HEK293 (cell line): ENCODE measurements at regions not wholly inside any gene's neighbourhood (a gene's known extent, or its start where the extent isn't known, plus 50 kb on each side); places are given as distances from the start of the nearest gene placed in this dataset.

Source experiments
- CTCF ChIA-PET: fragments of 350-600 bp; formaldehyde crosslinking; extraction: SDS; loops from one replicate; lab custom pipeline; 2021; ENCODE audit warnings: antibody characterized with exemption; lab: Yijun Ruan, JAX
- POLR2A ChIA-PET: fragments of 300-600 bp; formaldehyde crosslinking; extraction: SDS; loops from one replicate; lab custom pipeline; 2020; ENCODE audit warnings: antibody characterized with exemption, inconsistent platforms; lab: Yijun Ruan, JAX
- H3K27ac ChIP-seq: fragments of 200-500 bp; sonication (Bioruptor generic); 2 replicates; pipeline ENCODE4 v1.5.1; 2014; ENCODE audit warnings: low read depth, low read length, control low read depth, inconsistent platforms; ENCODE audit errors: extremely low read depth
- H3K36me3 ChIP-seq, 2 experiments: fragments of 200-500 bp in 1 of 2; sonication (Bioruptor generic) in 1 of 2; 1 replicate in 1 of 2; 2 replicates in 1 of 2; pipeline ENCODE4 v1.5.1; 2014 to 2017; ENCODE audit warnings: inconsistent platforms in 2 of 2, low read length in 2 of 2; ENCODE audit not compliant: control insufficient read depth in 2 of 2, insufficient read depth in 1 of 2
- H3K4me1 ChIP-seq: fragments of 200-500 bp; sonication (Bioruptor generic); 2 replicates; pipeline ENCODE4 v1.5.1; 2014; ENCODE audit warnings: mild to moderate bottlenecking, low read length, inconsistent platforms; ENCODE audit not compliant: control insufficient read depth, insufficient read depth
- H3K4me3 ChIP-seq: 2 replicates; pipeline ENCODE4 v1.5.1; 2011; ENCODE audit warnings: low read depth, mild to moderate bottlenecking, control low read depth, low read length, moderate library complexity
- H3K9me3 ChIP-seq: fragments of 200-500 bp; sonication (Bioruptor generic); 2 replicates; pipeline ENCODE4 v1.5.1; 2014; ENCODE audit warnings: low read depth, low read length, inconsistent platforms; ENCODE audit not compliant: control insufficient read depth, insufficient read depth
- MEIS1 ChIP-seq: sonication (generic); formaldehyde crosslinking; IDR thresholded peaks from 2 replicates; pipeline ENCODE4 v1.8.1; 2022; ENCODE audit warnings: missing genetic modification reagents, mild to moderate bottlenecking, borderline replicate concordance
- PRDM2 ChIP-seq: fragments of 450-650 bp; formaldehyde crosslinking; IDR thresholded peaks from 2 replicates; pipeline ENCODE4 v1.5.1; 2016; ENCODE audit warnings: missing biosample characterization, missing genetic modification characterization, borderline replicate concordance
- SCRT2 ChIP-seq: fragments of 450-650 bp; formaldehyde crosslinking; IDR thresholded peaks from 2 replicates; pipeline ENCODE4 v1.5.1; 2016; ENCODE audit warnings: missing biosample characterization, missing genetic modification characterization
- SETDB1 ChIP-seq: IDR thresholded peaks from one replicate; pipeline ENCODE4 v1.6.1; 2017; ENCODE audit warnings: mild to moderate bottlenecking, low read length, moderate library complexity, mixed read lengths; ENCODE audit not compliant: insufficient read length
- WT1 ChIP-seq: fragments of 450-650 bp; formaldehyde crosslinking; IDR thresholded peaks from 2 replicates; pipeline ENCODE4 v1.5.1; 2016; ENCODE audit warnings: missing biosample characterization, missing genetic modification characterization
- YY1 ChIP-seq: fragments of 450-650 bp; formaldehyde crosslinking; IDR thresholded peaks from 2 replicates; pipeline ENCODE4 v1.5.1; 2018; ENCODE audit warnings: missing biosample characterization, missing genetic modification characterization
- ZBTB44 ChIP-seq: fragments of 450-650 bp; IDR thresholded peaks from 2 replicates; pipeline ENCODE4 v1.5.1; 2018; ENCODE audit warnings: missing biosample characterization, mild to moderate bottlenecking, missing genetic modification characterization
- ZBTB8A ChIP-seq: fragments of 450-650 bp; formaldehyde crosslinking; IDR thresholded peaks from 2 replicates; pipeline ENCODE4 v1.5.1; 2016; ENCODE audit warnings: missing biosample characterization, missing genetic modification characterization
- ZNF140 ChIP-seq: fragments of 450-650 bp; formaldehyde crosslinking; IDR thresholded peaks from 2 replicates; pipeline ENCODE4 v1.5.1; 2016; ENCODE audit warnings: missing biosample characterization, missing genetic modification characterization
- ZNF155 ChIP-seq: fragments of 450-650 bp; formaldehyde crosslinking; IDR thresholded peaks from 2 replicates; pipeline ENCODE4 v1.5.1; 2016; ENCODE audit warnings: missing biosample characterization, missing genetic modification characterization
- ZNF174 ChIP-seq: fragments of 450-650 bp; formaldehyde crosslinking; IDR thresholded peaks from 2 replicates; pipeline ENCODE4 v1.5.0; 2017; ENCODE audit warnings: missing biosample characterization, mild to moderate bottlenecking, missing genetic modification characterization
- ZNF184 ChIP-seq: fragments of 450-650 bp; IDR thresholded peaks from 2 replicates; pipeline ENCODE4 v1.5.1; 2018; ENCODE audit warnings: missing biosample characterization, mild to moderate bottlenecking, missing genetic modification characterization
- ZNF311 ChIP-seq: fragments of 450-650 bp; formaldehyde crosslinking; IDR thresholded peaks from 2 replicates; pipeline ENCODE4 v1.5.1; 2017; ENCODE audit warnings: missing biosample characterization, missing genetic modification characterization, borderline replicate concordance
- ZNF398 ChIP-seq: fragments of 450-650 bp; formaldehyde crosslinking; IDR thresholded peaks from 2 replicates; pipeline ENCODE4 v1.5.1; 2017; ENCODE audit warnings: missing biosample characterization, missing genetic modification characterization
- ZNF548 ChIP-seq: fragments of 450-650 bp; formaldehyde crosslinking; IDR thresholded peaks from 2 replicates; pipeline ENCODE4 v1.5.1; 2016; ENCODE audit warnings: missing biosample characterization, missing genetic modification characterization
- ZNF664 ChIP-seq: fragments of 450-650 bp; formaldehyde crosslinking; IDR thresholded peaks from 2 replicates; pipeline ENCODE4 v1.5.1; 2016; ENCODE audit warnings: missing biosample characterization, missing genetic modification characterization
- ZNF677 ChIP-seq: fragments of 450-650 bp; IDR thresholded peaks from 2 replicates; pipeline ENCODE4 v1.5.0; 2018; ENCODE audit warnings: missing biosample characterization, mild to moderate bottlenecking, missing genetic modification characterization, moderate library complexity
- ZNF830 ChIP-seq: fragments of 450-650 bp; IDR thresholded peaks from 2 replicates; pipeline ENCODE4 v1.5.0; 2018; ENCODE audit warnings: missing biosample characterization, missing genetic modification characterization, low read depth, mild to moderate bottlenecking, moderate library complexity
- ZXDB ChIP-seq: fragments of 450-650 bp; formaldehyde crosslinking; IDR thresholded peaks from 2 replicates; pipeline ENCODE4 v1.5.1; 2016; ENCODE audit warnings: missing biosample characterization, missing genetic modification characterization
- TF ChIP-seq, protein P1 (sequence below): fragments of 450-650 bp; formaldehyde crosslinking; conservative IDR thresholded peaks from 2 replicates; pipeline ENCODE4 v1.5.1; 2016; ENCODE audit warnings: low read depth, missing biosample characterization, missing genetic modification characterization
- TF ChIP-seq, protein P2 (sequence below): fragments of 450-650 bp; formaldehyde crosslinking; IDR thresholded peaks from 2 replicates; pipeline ENCODE4 v1.5.0; 2017; ENCODE audit warnings: missing biosample characterization, missing genetic modification characterization, borderline replicate concordance

DNA sequence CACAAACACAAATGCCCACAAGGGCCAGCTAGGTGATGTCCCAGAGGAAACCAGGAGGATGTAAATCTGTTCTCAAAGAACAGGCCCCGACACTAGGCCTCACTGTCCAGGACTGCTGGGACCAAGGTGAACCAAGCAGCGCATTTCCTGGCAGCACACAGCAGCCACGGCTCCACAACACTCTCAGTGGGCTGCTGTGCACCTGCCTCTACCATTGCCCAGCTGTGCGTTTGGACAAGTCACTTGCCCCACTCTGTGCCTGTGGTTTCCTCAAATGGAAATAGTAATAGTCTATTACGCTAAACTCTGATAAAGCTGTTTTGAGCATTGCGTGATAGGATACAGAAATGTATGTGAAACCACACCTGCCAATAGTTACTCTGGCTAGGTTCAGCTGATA is 544.5 kb downstream of the BNC2 start:
- TF ChIP-seq ZNF140 (tag by site-specific recombination) (no peak), ZNF155 (tag by site-specific recombination) (no peak), PRDM2 (tag by site-specific recombination) (no peak), ZXDB (tag by site-specific recombination) (no peak), ZNF398 (no peak), WT1 (tag by site-specific recombination) (no peak), ZBTB44 (tag by site-specific recombination) (no peak), YY1 (tag by site-specific recombination) (no peak), ZNF664 (tag by site-specific recombination) (no peak), SCRT2 (no peak), ZNF184 (tag by site-specific recombination) (no peak), ZBTB8A (tag by site-specific recombination) (no peak), ZNF174 (tag by site-specific recombination) (no peak), MEIS1 (CRISPR knock-in tag) (no peak)
- ChIA-PET CTCF (interaction anchor here (0.6 kb wide), 1 partner anchor 167 kb away, joined by 3 read pairs; no protein-coding TSS in a partner anchor), POLR2A (no interaction called here)
- Histone ChIP-seq H3K4me1 (no peaks in the 10 kb centered on the region), H3K9me3 (no peaks in the 10 kb centered on the region), H3K4me3 (no peak overlapping the region), H3K27ac (no peak overlapping the region), H3K36me3 (no peaks in the 10 kb centered on the region)

GRCh38 chr9:16328349-16328748 is 542.1 kb downstream of the BNC2 start:
- no peak overlapping the region for H3K4me3 ChIP-seq
- no peaks in the 10 kb centered on the region for H3K9me3 ChIP-seq
- H3K36me3 ChIP-seq = no peaks in the 10 kb centered on the region
- CTCF ChIA-PET = no interaction called here
- no peaks in the 10 kb centered on the region for H3K4me1 ChIP-seq
- no peak overlapping the region for H3K27ac ChIP-seq
- POLR2A ChIA-PET = no interaction called here
- no peak for TF ChIP-seq ZNF311 (tag by site-specific recombination)
- no peak for TF ChIP-seq SETDB1
- TF ChIP-seq, protein P1, sequence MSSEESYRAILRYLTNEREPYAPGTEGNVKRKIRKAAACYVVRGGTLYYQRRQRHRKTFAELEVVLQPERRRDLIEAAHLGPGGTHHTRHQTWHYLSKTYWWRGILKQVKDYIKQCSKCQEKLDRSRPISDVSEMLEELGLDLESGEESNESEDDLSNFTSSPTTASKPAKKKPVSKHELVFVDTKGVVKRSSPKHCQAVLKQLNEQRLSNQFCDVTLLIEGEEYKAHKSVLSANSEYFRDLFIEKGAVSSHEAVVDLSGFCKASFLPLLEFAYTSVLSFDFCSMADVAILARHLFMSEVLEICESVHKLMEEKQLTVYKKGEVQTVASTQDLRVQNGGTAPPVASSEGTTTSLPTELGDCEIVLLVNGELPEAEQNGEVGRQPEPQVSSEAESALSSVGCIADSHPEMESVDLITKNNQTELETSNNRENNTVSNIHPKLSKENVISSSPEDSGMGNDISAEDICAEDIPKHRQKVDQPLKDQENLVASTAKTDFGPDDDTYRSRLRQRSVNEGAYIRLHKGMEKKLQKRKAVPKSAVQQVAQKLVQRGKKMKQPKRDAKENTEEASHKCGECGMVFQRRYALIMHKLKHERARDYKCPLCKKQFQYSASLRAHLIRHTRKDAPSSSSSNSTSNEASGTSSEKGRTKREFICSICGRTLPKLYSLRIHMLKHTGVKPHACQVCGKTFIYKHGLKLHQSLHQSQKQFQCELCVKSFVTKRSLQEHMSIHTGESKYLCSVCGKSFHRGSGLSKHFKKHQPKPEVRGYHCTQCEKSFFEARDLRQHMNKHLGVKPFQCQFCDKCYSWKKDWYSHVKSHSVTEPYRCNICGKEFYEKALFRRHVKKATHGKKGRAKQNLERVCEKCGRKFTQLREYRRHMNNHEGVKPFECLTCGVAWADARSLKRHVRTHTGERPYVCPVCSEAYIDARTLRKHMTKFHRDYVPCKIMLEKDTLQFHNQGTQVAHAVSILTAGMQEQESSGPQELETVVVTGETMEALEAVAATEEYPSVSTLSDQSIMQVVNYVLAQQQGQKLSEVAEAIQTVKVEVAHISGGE (tag by site-specific recombination) = no peak
- TF ChIP-seq ZNF548 (tag by site-specific recombination) = no peak
- TF ChIP-seq, protein P2, sequence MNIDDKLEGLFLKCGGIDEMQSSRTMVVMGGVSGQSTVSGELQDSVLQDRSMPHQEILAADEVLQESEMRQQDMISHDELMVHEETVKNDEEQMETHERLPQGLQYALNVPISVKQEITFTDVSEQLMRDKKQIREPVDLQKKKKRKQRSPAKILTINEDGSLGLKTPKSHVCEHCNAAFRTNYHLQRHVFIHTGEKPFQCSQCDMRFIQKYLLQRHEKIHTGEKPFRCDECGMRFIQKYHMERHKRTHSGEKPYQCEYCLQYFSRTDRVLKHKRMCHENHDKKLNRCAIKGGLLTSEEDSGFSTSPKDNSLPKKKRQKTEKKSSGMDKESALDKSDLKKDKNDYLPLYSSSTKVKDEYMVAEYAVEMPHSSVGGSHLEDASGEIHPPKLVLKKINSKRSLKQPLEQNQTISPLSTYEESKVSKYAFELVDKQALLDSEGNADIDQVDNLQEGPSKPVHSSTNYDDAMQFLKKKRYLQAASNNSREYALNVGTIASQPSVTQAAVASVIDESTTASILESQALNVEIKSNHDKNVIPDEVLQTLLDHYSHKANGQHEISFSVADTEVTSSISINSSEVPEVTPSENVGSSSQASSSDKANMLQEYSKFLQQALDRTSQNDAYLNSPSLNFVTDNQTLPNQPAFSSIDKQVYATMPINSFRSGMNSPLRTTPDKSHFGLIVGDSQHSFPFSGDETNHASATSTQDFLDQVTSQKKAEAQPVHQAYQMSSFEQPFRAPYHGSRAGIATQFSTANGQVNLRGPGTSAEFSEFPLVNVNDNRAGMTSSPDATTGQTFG (tag by site-specific recombination) = no peak
- TF ChIP-seq ZNF677 (tag by site-specific recombination) = no peak
- TF ChIP-seq ZNF830 (tag by site-specific recombination) = no peak
